ENCODE measurements at regions not wholly inside any gene's neighbourhood (a gene's known extent, or its start where the extent isn't known, plus 50 kb on each side); places are given as distances from the start of the nearest gene placed in this dataset.

- no peak for DNase-seq
Observed at GRCh38 chr12:127360580-127360979, 906.4 kb upstream of the TMEM132C start.

GRCh38 chr12:127362121-127362520 lies 904.8 kb upstream of the TMEM132C start:
- DNase-seq = no peak

- DNase-seq = no peak
Observed at GRCh38 chr12:127363392-127363791, 903.6 kb upstream of the TMEM132C start.

- no peak for DNase-seq
Observed at GRCh38 chr12:127373559-127373958, 893.4 kb upstream of the TMEM132C start.

- DNase-seq = no peak
Observed at GRCh38 chr12:127374447-127374846, 892.5 kb upstream of the TMEM132C start.

- DNase-seq = no peak
Observed at GRCh38 chr12:127381043-127381668, 885.8 kb upstream of the TMEM132C start.

GRCh38 chr12:127381681-127382080 lies 885.3 kb upstream of the TMEM132C start:
- DNase-seq = no peak

- DNase-seq = no peak
Observed at GRCh38 chr12:127383281-127383680, 883.7 kb upstream of the TMEM132C start.

- DNase-seq = no peak
Observed at GRCh38 chr12:127386723-127387122, 880.2 kb upstream of the TMEM132C start.

GRCh38 chr12:127388985-127389384 lies 878.0 kb upstream of the TMEM132C start:
- DNase-seq = no peak

- DNase-seq = no peak
Observed at GRCh38 chr12:127389923-127390322, 877.0 kb upstream of the TMEM132C start.

- DNase-seq = no peak
Observed at GRCh38 chr12:127393465-127393864, 873.5 kb upstream of the TMEM132C start.

GRCh38 chr12:127393896-127394295 lies 873.1 kb upstream of the TMEM132C start:
- DNase-seq = no peak

- DNase-seq = no peak
Observed at GRCh38 chr12:127396734-127397133, 870.2 kb upstream of the TMEM132C start.

- DNase-seq = no peak
Observed at GRCh38 chr12:127398016-127398710, 868.8 kb upstream of the TMEM132C start.

- no peak for DNase-seq
Observed at GRCh38 chr12:127399451-127399850, 867.5 kb upstream of the TMEM132C start.

- DNase-seq = no peak
Observed at GRCh38 chr12:127400221-127400620, 866.7 kb upstream of the TMEM132C start.

- DNase-seq = no peak
Observed at GRCh38 chr12:127401005-127401404, 866.0 kb upstream of the TMEM132C start.

GRCh38 chr12:127401536-127401935 lies 865.4 kb upstream of the TMEM132C start:
- DNase-seq = no peak

GRCh38 chr12:127411166-127411915 lies 855.6 kb upstream of the TMEM132C start:
- DNase-seq = no peak

- DNase-seq = no peak
Observed at GRCh38 chr12:127411981-127412380, 855.0 kb upstream of the TMEM132C start.

GRCh38 chr12:127412866-127413265 lies 854.1 kb upstream of the TMEM132C start:
- DNase-seq = no peak

- no peak for DNase-seq
Observed at GRCh38 chr12:127414186-127414585, 852.8 kb upstream of the TMEM132C start.

GRCh38 chr12:127414636-127415035 lies 852.3 kb upstream of the TMEM132C start:
- DNase-seq = no peak

Data from NCI-H1048 (cell line).